PC-9 (cell line): ENCODE measurements at regions not wholly inside any gene's neighbourhood (a gene's known extent, or its start where the extent isn't known, plus 50 kb on each side); places are given as distances from the start of the nearest gene placed in this dataset.

Experiments
- EZH2 ChIP-seq: fragments of 200-600 bp; sonication (generic); IDR thresholded peaks from 2 replicates; pipeline ENCODE4 v1.8.0; 2017; ENCODE audit warnings: antibody characterized with exemption, low read depth
- TF ChIP-seq, protein P1 (sequence below): fragments of 200-600 bp; sonication (generic); conservative IDR thresholded peaks from 2 replicates; pipeline ENCODE4 v1.6.1; 2017; ENCODE audit warnings: mixed run types, antibody characterized with exemption, mild to moderate bottlenecking, moderate library complexity

DNA sequence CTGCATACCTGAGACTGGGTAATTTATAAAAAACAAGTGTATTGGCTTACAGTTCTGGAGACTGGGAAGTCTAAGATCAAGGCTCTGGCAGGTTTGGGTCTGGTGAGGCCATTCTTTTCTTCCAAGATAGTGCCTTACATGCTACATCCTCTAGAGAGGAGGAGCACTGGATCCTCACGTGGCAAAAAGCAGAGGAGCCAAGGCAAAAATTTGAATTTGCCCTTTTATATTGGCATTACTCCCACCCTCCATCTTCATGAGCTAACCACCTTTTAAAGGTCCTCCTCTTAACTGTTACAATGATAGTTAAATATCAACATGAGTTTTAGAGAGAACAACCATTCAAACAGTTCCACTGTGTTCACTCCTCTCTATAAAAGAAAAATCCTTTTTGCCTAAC is 286.3 kb upstream of the SEL1L start:
- TF ChIP-seq, protein P1, sequence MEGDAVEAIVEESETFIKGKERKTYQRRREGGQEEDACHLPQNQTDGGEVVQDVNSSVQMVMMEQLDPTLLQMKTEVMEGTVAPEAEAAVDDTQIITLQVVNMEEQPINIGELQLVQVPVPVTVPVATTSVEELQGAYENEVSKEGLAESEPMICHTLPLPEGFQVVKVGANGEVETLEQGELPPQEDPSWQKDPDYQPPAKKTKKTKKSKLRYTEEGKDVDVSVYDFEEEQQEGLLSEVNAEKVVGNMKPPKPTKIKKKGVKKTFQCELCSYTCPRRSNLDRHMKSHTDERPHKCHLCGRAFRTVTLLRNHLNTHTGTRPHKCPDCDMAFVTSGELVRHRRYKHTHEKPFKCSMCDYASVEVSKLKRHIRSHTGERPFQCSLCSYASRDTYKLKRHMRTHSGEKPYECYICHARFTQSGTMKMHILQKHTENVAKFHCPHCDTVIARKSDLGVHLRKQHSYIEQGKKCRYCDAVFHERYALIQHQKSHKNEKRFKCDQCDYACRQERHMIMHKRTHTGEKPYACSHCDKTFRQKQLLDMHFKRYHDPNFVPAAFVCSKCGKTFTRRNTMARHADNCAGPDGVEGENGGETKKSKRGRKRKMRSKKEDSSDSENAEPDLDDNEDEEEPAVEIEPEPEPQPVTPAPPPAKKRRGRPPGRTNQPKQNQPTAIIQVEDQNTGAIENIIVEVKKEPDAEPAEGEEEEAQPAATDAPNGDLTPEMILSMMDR: no peak
- no peak for TF ChIP-seq EZH2
